Omental fat pad (tissue), 3 donors: ENCODE measurements at regions not wholly inside any gene's neighbourhood (a gene's known extent, or its start where the extent isn't known, plus 50 kb on each side); places are given as distances from the start of the nearest gene placed in this dataset.

Experiments used
- ATAC-seq: fragments of 150-250 bp; one replicate; pipeline ENCODE4 v1.9.1; 2016; ENCODE audit warnings: mild to moderate bottlenecking, moderate library complexity; ENCODE audit not compliant: low FRiP score
- DNase-seq: peaks from one replicate; pipeline ENCODE4 v3.0.0-alpha.2; 2019; ENCODE audit warnings: low spot score
- TF ChIP-seq, protein P1 (sequence below), 3 donors: fragments of 450-650 bp; IDR thresholded peaks; one replicate each; pipeline ENCODE4 v1.5.1; 2016 to 2017; ENCODE audit warnings: antibody characterized with exemption in 3 of 3, mild to moderate bottlenecking in 3 of 3, moderate library complexity in 2 of 3

DNA sequence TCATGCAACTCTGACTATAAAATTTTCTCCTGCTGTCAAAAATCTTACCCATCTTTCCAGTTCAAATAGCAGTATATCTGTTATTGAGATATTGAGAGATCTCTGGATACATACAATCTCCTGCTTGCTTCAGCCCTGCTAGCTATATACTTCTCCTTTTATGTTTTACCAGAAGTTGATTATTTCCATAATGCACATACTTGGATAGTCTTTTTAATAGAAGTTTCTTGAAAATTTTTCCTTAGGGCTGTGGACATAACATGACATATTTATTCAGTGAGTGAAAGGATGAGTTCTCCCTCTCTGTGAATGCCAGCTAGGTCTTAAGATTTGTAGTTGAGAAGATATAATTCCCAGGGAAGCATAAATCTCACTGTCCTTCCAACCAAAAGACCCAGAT is 234.1 kb upstream of the NR3C2 start:
- TF ChIP-seq, protein P1, sequence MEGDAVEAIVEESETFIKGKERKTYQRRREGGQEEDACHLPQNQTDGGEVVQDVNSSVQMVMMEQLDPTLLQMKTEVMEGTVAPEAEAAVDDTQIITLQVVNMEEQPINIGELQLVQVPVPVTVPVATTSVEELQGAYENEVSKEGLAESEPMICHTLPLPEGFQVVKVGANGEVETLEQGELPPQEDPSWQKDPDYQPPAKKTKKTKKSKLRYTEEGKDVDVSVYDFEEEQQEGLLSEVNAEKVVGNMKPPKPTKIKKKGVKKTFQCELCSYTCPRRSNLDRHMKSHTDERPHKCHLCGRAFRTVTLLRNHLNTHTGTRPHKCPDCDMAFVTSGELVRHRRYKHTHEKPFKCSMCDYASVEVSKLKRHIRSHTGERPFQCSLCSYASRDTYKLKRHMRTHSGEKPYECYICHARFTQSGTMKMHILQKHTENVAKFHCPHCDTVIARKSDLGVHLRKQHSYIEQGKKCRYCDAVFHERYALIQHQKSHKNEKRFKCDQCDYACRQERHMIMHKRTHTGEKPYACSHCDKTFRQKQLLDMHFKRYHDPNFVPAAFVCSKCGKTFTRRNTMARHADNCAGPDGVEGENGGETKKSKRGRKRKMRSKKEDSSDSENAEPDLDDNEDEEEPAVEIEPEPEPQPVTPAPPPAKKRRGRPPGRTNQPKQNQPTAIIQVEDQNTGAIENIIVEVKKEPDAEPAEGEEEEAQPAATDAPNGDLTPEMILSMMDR (IDR thresholded peaks at IDR 0.05): no peak
- ATAC-seq (no peak), DNase-seq (no peak)

DNA sequence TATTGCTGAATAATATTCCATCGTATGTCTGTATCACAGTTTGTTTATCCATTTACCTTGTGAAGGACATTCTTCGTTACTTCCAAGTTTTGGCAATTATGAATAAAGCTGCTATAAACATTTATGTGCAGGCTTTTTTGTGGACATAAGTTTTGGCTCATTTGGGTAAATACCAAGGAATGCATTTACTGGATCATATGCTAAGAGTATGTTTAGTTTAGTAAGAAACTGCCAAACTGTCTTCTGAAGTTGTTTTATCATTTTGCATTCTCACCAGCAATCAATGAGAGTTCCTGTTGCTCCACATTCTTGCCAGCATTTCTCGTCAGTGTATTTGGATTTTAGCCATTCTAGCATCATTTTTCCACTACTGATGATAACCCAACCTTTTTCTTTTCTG is 232.7 kb upstream of the NR3C2 start:
- DNase-seq: no peak
- no peak for ATAC-seq
- TF ChIP-seq, protein P1 (IDR thresholded peaks at IDR 0.05): no peak

GRCh38 chr4:148664636-148665035 is 222.4 kb upstream of the NR3C2 start:
- TF ChIP-seq, protein P1 (IDR thresholded peaks at IDR 0.05): no peak
- no peak for ATAC-seq
- DNase-seq: no peak

DNA sequence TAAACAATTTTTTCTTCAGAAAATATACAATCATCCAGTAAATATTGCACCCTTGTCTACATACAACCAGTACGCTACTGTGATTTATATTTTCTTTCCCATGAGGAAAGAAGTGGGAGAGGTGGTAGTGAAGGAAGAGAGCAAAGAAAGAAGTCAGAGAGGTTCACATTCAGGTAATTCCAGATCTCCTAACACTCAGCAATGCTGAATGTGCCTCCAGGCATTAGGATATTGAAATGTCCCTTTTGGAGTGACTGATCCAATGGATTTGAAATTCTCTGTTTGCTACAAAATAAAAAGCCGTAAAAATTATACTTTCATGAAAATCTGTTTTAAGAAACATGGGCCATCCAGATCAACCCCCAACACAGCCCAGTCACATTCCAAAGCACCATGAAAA is 211.9 kb upstream of the NR3C2 start:
- no peak for ATAC-seq
- TF ChIP-seq, protein P1 (IDR thresholded peaks at IDR 0.05): no peak

DNA sequence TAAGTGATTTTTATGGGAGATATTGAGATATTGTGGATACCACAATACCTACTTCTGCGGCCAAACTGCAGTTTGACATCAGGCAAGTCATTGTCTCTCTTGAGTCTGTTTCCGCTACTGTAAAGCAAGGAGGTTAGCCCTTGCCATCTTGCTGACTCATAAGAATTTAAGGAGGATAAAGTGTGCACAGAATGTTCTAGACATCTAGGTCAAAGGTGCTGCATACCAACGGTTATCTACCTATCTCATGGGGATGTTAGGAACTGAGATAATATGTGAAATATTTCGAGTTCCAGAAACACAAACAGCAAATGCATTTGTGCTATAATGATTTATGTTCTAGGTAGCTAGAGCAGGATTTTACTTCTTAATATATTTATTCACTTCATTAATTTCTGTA is 211.5 kb upstream of the NR3C2 start:
- DNase-seq: no peak
- TF ChIP-seq, protein P1 (IDR thresholded peaks at IDR 0.05): no peak
- ATAC-seq: no peak

More for the DNA sequence above, 211.9 kb upstream of the NR3C2 start:
- DNase-seq: no peak

DNA sequence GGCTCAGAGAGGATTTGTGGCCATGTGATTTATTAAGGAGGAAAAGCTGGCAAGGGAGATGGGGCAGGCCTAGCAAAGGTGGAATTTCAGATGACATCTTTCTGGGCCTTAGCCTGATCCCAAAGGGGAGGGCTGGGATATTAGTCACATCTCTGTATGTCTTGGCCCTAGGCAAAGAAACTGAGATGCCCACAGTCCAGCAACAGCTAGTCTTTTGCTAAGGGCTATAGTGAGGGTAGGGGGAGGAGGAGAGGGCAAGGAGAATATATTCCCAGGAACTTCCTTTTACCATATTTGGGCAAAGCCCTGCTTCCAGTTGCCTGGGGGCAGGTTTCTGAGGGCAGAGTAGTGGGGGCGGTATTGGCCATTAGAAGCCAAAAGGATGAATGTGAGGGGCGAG is 209.8 kb upstream of the NR3C2 start:
- no peak for ATAC-seq
- DNase-seq: no peak
- TF ChIP-seq, protein P1 (IDR thresholded peaks at IDR 0.05): no peak

DNA sequence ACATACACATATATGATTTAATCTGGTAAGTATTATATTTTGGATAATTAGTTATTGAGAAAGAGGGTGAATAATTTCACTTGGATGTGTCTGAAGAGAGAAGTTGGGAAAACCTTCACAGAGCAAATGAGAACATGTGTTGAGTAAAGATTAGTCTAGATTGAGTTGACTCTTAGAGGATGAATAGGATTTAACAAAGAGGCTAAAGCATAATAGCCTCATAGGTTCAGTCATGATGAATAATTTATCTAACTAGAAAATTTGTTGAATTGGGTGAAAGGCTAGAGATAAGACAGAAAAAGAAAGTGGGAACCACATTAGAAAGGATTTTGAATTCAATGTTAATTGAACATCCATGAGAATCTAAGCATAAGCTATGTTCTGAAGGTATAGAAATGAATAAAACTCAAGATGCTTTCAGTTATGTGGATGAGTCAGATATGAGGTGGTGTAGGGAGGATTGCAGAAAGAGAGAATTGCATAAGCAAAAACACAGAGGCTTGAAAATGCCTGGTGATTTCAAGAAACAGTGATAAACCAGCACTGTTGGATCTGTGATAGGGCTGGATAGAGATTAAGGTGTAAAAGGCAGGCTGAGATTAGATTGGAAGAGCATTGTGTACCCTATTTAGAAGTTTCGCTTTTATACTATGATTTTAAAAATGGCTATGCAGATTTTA is 207.6 kb upstream of the NR3C2 start:
- ATAC-seq (no peak), DNase-seq (no peak)
- TF ChIP-seq, protein P1 (IDR thresholded peaks at IDR 0.05): no peak
